ENCODE measurements at regions not wholly inside any gene's neighbourhood (a gene's known extent, or its start where the extent isn't known, plus 50 kb on each side); places are given as distances from the start of the nearest gene placed in this dataset.
"Not testable (repeated sequence)": the region's sequence is repeated elsewhere in the genome, so short reads cannot be mapped to it uniquely, and the experiment has no call there.

- Histone ChIP-seq H3K4me1 (ENCODE audit: control insufficient read depth in 1 of 2, insufficient read depth in 2 of 2, low read length in 2 of 2) (no peaks in the 10 kb centered on the region), H3K4me3 (ENCODE audit: low read depth in 1 of 2, low read length in 2 of 2) (no peak overlapping the region), H3K27me3 (ENCODE audit: control insufficient read depth in 1 of 2, insufficient read depth in 2 of 2, low read length in 2 of 2) (no peaks in the 10 kb centered on the region), H3K9me3 (ENCODE audit: control insufficient read depth in 1 of 2, low read length in 2 of 2) (no peaks in the 10 kb centered on the region), H3K9ac (ENCODE audit: low read depth in 1 of 2, low read length in 2 of 2) (no peak overlapping the region), H3K27ac (ENCODE audit: low read depth, low read length) (no peak overlapping the region), H3K36me3 (ENCODE audit: control insufficient read depth in 1 of 2, insufficient read depth in 2 of 2, low read length in 2 of 2) (no peaks in the 10 kb centered on the region)
These were observed 500.0 kb downstream of the TFAP2B start for GRCh38 chr6:51318674-51319073.

- not testable (repeated sequence) for H3K9me3 ChIP-seq (ENCODE audit: control insufficient read depth in 1 of 2, low read length in 2 of 2); H3K4me1 ChIP-seq (ENCODE audit: control insufficient read depth in 1 of 2, insufficient read depth in 2 of 2, low read length in 2 of 2); H3K27ac ChIP-seq (ENCODE audit: low read depth, low read length); H3K36me3 ChIP-seq (ENCODE audit: control insufficient read depth in 1 of 2, insufficient read depth in 2 of 2, low read length in 2 of 2); H3K9ac ChIP-seq (ENCODE audit: low read depth in 1 of 2, low read length in 2 of 2); H3K27me3 ChIP-seq (ENCODE audit: control insufficient read depth in 1 of 2, insufficient read depth in 2 of 2, low read length in 2 of 2); H3K4me3 ChIP-seq (ENCODE audit: low read depth in 1 of 2, low read length in 2 of 2)
These were observed 502.8 kb downstream of the TFAP2B start for GRCh38 chr6:51321477-51321876.

GRCh38 chr6:51322505-51322904 is 503.8 kb downstream of the TFAP2B start:
- no peak overlapping the region for H3K4me3 ChIP-seq (ENCODE audit: low read depth in 1 of 2, low read length in 2 of 2)
- H3K36me3 ChIP-seq (ENCODE audit: control insufficient read depth in 1 of 2, insufficient read depth in 2 of 2, low read length in 2 of 2), result no peaks in the 10 kb centered on the region
- H3K4me1 ChIP-seq (ENCODE audit: control insufficient read depth in 1 of 2, insufficient read depth in 2 of 2, low read length in 2 of 2), result no peaks in the 10 kb centered on the region
- no peaks in the 10 kb centered on the region for H3K27me3 ChIP-seq (ENCODE audit: control insufficient read depth in 1 of 2, insufficient read depth in 2 of 2, low read length in 2 of 2)
- no peaks in the 10 kb centered on the region for H3K9me3 ChIP-seq (ENCODE audit: control insufficient read depth in 1 of 2, low read length in 2 of 2)
- H3K27ac ChIP-seq (ENCODE audit: low read depth, low read length), result no peak overlapping the region
- H3K9ac ChIP-seq (ENCODE audit: low read depth in 1 of 2, low read length in 2 of 2), result no peak overlapping the region

DNA sequence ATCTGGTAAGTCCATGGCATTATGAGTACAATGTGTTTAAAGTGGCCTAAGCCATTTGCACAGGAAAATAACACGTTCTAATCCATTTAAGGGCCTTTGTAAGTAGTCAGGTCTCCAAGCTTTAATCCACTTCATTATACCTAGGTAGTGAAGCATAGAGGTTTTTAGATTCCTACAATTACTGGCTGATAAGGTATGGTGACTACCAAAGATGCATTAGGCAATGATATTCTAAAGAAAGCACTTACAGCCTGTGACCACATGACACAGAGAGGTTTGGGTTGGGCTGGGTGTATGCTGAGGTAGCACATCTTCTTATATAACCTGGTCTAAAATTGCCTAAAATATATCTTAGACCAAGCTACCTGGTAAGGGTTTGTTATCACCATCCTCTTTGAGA is 504.4 kb downstream of the TFAP2B start:
- Histone ChIP-seq H3K36me3 (ENCODE audit: control insufficient read depth in 1 of 2, insufficient read depth in 2 of 2, low read length in 2 of 2) (no peaks in the 10 kb centered on the region), H3K27me3 (ENCODE audit: control insufficient read depth in 1 of 2, insufficient read depth in 2 of 2, low read length in 2 of 2) (no peaks in the 10 kb centered on the region), H3K4me3 (ENCODE audit: low read depth in 1 of 2, low read length in 2 of 2) (no peak overlapping the region), H3K9me3 (ENCODE audit: control insufficient read depth in 1 of 2, low read length in 2 of 2) (no peaks in the 10 kb centered on the region), H3K27ac (ENCODE audit: low read depth, low read length) (no peak overlapping the region), H3K4me1 (ENCODE audit: control insufficient read depth in 1 of 2, insufficient read depth in 2 of 2, low read length in 2 of 2) (no peaks in the 10 kb centered on the region), H3K9ac (ENCODE audit: low read depth in 1 of 2, low read length in 2 of 2) (no peak overlapping the region)

- Histone ChIP-seq H3K27ac (ENCODE audit: low read depth, low read length) (no peak overlapping the region), H3K36me3 (ENCODE audit: control insufficient read depth in 1 of 2, insufficient read depth in 2 of 2, low read length in 2 of 2) (no peaks in the 10 kb centered on the region), H3K9me3 (ENCODE audit: control insufficient read depth in 1 of 2, low read length in 2 of 2) (no peaks in the 10 kb centered on the region), H3K27me3 (ENCODE audit: control insufficient read depth in 1 of 2, insufficient read depth in 2 of 2, low read length in 2 of 2) (no peaks in the 10 kb centered on the region), H3K4me1 (ENCODE audit: control insufficient read depth in 1 of 2, insufficient read depth in 2 of 2, low read length in 2 of 2) (no peaks in the 10 kb centered on the region), H3K4me3 (ENCODE audit: low read depth in 1 of 2, low read length in 2 of 2) (no peak overlapping the region), H3K9ac (ENCODE audit: low read depth in 1 of 2, low read length in 2 of 2) (no peak overlapping the region)
These were observed 512.3 kb downstream of the TFAP2B start for GRCh38 chr6:51330971-51331370.

DNA sequence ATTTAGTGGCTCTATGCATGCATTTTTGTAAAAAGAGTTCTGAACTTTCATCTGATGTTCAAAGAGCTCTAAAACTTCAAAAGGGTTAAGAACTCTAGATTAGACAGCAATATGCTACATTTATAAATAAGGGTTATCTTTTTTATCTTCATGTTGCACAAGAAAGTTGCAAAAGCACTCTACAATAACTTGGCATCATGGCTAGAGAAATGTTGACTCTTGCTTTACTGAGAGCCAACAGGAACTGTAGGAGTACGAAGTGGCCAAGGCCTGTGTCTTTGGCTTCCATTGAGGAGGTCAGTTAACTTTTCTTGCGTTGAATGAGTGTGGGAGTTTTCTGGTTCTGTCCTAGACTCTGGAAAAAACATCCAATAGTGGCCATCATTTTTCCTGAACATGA is 516.9 kb downstream of the TFAP2B start:
- Histone ChIP-seq H3K27me3 (ENCODE audit: control insufficient read depth in 1 of 2, insufficient read depth in 2 of 2, low read length in 2 of 2) (no peaks in the 10 kb centered on the region), H3K9ac (ENCODE audit: low read depth in 1 of 2, low read length in 2 of 2) (no peak overlapping the region), H3K9me3 (ENCODE audit: control insufficient read depth in 1 of 2, low read length in 2 of 2) (no peaks in the 10 kb centered on the region), H3K4me3 (ENCODE audit: low read depth in 1 of 2, low read length in 2 of 2) (no peak overlapping the region), H3K36me3 (ENCODE audit: control insufficient read depth in 1 of 2, insufficient read depth in 2 of 2, low read length in 2 of 2) (no peaks in the 10 kb centered on the region), H3K4me1 (ENCODE audit: control insufficient read depth in 1 of 2, insufficient read depth in 2 of 2, low read length in 2 of 2) (peaks cover 5 to 7% of the 10 kb centered on the region in 2 donors), H3K27ac (ENCODE audit: low read depth, low read length) (no peak overlapping the region)

GRCh38 chr6:51336185-51336584 is 517.5 kb downstream of the TFAP2B start:
- H3K4me3 ChIP-seq (ENCODE audit: low read depth in 1 of 2, low read length in 2 of 2), result no peak overlapping the region
- no peaks in the 10 kb centered on the region for H3K27me3 ChIP-seq (ENCODE audit: control insufficient read depth in 1 of 2, insufficient read depth in 2 of 2, low read length in 2 of 2)
- no peak overlapping the region for H3K9ac ChIP-seq (ENCODE audit: low read depth in 1 of 2, low read length in 2 of 2)
- no peak overlapping the region for H3K27ac ChIP-seq (ENCODE audit: low read depth, low read length)
- H3K9me3 ChIP-seq (ENCODE audit: control insufficient read depth in 1 of 2, low read length in 2 of 2), result no peaks in the 10 kb centered on the region
- H3K36me3 ChIP-seq (ENCODE audit: control insufficient read depth in 1 of 2, insufficient read depth in 2 of 2, low read length in 2 of 2), result no peaks in the 10 kb centered on the region
- H3K4me1 ChIP-seq (ENCODE audit: control insufficient read depth in 1 of 2, insufficient read depth in 2 of 2, low read length in 2 of 2), result peaks cover 5 to 7% of the 10 kb centered on the region in 2 donors

DNA sequence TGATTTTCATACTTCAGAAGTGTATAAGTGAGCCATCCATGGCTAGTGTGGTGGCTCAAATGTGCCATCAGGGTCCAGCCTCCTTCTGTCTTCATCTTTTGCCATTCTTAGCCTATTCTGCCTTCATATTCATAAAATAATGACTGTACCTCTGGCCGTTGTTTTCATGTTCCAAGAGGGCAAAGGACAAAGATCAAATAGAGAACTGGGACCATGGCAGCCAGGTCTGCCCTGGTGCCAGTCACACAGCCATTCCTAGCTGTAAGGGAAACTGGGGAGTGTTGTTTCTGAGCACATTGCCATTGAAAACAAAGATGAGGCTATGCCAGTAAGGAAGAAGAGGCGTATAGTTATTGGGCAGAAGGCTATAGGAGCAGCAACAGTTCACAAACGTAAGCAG is 518.6 kb downstream of the TFAP2B start:
- H3K9ac ChIP-seq (ENCODE audit: low read depth in 1 of 2, low read length in 2 of 2), result no peak overlapping the region
- no peak overlapping the region for H3K4me3 ChIP-seq (ENCODE audit: low read depth in 1 of 2, low read length in 2 of 2)
- peaks cover 5 to 7% of the 10 kb centered on the region in 2 donors for H3K4me1 ChIP-seq (ENCODE audit: control insufficient read depth in 1 of 2, insufficient read depth in 2 of 2, low read length in 2 of 2)
- no peak overlapping the region for H3K27ac ChIP-seq (ENCODE audit: low read depth, low read length)
- no peaks in the 10 kb centered on the region for H3K36me3 ChIP-seq (ENCODE audit: control insufficient read depth in 1 of 2, insufficient read depth in 2 of 2, low read length in 2 of 2)
- H3K9me3 ChIP-seq (ENCODE audit: control insufficient read depth in 1 of 2, low read length in 2 of 2), result no peaks in the 10 kb centered on the region
- H3K27me3 ChIP-seq (ENCODE audit: control insufficient read depth in 1 of 2, insufficient read depth in 2 of 2, low read length in 2 of 2), result no peaks in the 10 kb centered on the region

- H3K27ac ChIP-seq (ENCODE audit: low read depth, low read length), result no peak overlapping the region
- H3K4me1 ChIP-seq (ENCODE audit: control insufficient read depth in 1 of 2, insufficient read depth in 2 of 2, low read length in 2 of 2), result peaks cover 5 to 7% of the 10 kb centered on the region in 2 donors
- H3K9ac ChIP-seq (ENCODE audit: low read depth in 1 of 2, low read length in 2 of 2), result no peak overlapping the region
- H3K9me3 ChIP-seq (ENCODE audit: control insufficient read depth in 1 of 2, low read length in 2 of 2), result no peaks in the 10 kb centered on the region
- H3K4me3 ChIP-seq (ENCODE audit: low read depth in 1 of 2, low read length in 2 of 2), result no peak overlapping the region
- no peaks in the 10 kb centered on the region for H3K27me3 ChIP-seq (ENCODE audit: control insufficient read depth in 1 of 2, insufficient read depth in 2 of 2, low read length in 2 of 2)
- no peaks in the 10 kb centered on the region for H3K36me3 ChIP-seq (ENCODE audit: control insufficient read depth in 1 of 2, insufficient read depth in 2 of 2, low read length in 2 of 2)
These were observed 520.4 kb downstream of the TFAP2B start for GRCh38 chr6:51339108-51339507.

DNA sequence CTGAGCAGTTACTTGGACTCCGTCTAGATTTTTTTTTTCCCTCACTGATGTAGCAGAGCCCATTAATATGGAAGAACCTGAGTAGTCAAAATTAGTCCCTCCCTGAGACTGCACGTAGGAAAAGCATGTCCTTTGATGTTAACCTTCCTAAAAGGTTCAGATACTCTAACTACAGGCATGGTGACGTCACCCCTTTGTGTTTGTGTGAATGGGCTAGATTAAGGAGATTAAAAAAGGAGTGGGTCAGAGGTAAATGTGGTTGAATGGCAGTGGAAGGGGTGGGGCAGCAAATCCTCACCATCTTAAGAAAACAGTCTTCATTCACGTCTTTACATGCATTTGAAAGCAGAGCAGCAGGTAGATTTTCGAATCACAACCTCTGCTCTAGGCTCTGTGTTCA is 521.1 kb downstream of the TFAP2B start:
- Histone ChIP-seq H3K4me1 (ENCODE audit: control insufficient read depth in 1 of 2, insufficient read depth in 2 of 2, low read length in 2 of 2) (peaks cover 5 to 7% of the 10 kb centered on the region in 2 donors), H3K4me3 (ENCODE audit: low read depth in 1 of 2, low read length in 2 of 2) (no peak overlapping the region), H3K36me3 (ENCODE audit: control insufficient read depth in 1 of 2, insufficient read depth in 2 of 2, low read length in 2 of 2) (no peaks in the 10 kb centered on the region), H3K9me3 (ENCODE audit: control insufficient read depth in 1 of 2, low read length in 2 of 2) (no peaks in the 10 kb centered on the region), H3K27ac (ENCODE audit: low read depth, low read length) (no peak overlapping the region), H3K27me3 (ENCODE audit: control insufficient read depth in 1 of 2, insufficient read depth in 2 of 2, low read length in 2 of 2) (no peaks in the 10 kb centered on the region), H3K9ac (ENCODE audit: low read depth in 1 of 2, low read length in 2 of 2) (no peak overlapping the region)

- Histone ChIP-seq H3K27ac (ENCODE audit: low read depth, low read length) (no peak overlapping the region), H3K9me3 (ENCODE audit: control insufficient read depth in 1 of 2, low read length in 2 of 2) (no peaks in the 10 kb centered on the region), H3K36me3 (ENCODE audit: control insufficient read depth in 1 of 2, insufficient read depth in 2 of 2, low read length in 2 of 2) (no peaks in the 10 kb centered on the region), H3K4me3 (ENCODE audit: low read depth in 1 of 2, low read length in 2 of 2) (no peak overlapping the region), H3K27me3 (ENCODE audit: control insufficient read depth in 1 of 2, insufficient read depth in 2 of 2, low read length in 2 of 2) (no peaks in the 10 kb centered on the region), H3K4me1 (ENCODE audit: control insufficient read depth in 1 of 2, insufficient read depth in 2 of 2, low read length in 2 of 2) (peaks cover 2 to 5% of the 10 kb centered on the region in 2 donors), H3K9ac (ENCODE audit: low read depth in 1 of 2, low read length in 2 of 2) (no peak overlapping the region)
These were observed 523.7 kb downstream of the TFAP2B start for GRCh38 chr6:51342393-51342792.

Measured in duodenal mucosa (tissue), 2 donors.